Activated T-helper 1 cell treated with anti-CD3 and anti-CD28 coated beads, Interleukin-12 subunit alpha, Interleukin-12 subunit beta, Interleukin-2, Interleukin-4 antibody, amounts not matched to agents 30 ng/mL and 10 ng/mL and 1 ng/mL, durations not matched to agents 14 hours and 24 hours and 36 hours (primary cell): ENCODE measurements at regions not wholly inside any gene's neighbourhood (a gene's known extent, or its start where the extent isn't known, plus 50 kb on each side); places are given as distances from the start of the nearest gene placed in this dataset.

Source experiments
- DNase-seq: peaks from one replicate; pipeline ENCODE4 v3.0.0; 2021; ENCODE audit warnings: low spot score
- H3K27ac Mint-ChIP-seq: one replicate; pipeline ENCODE4 v1.8.0; 2021; ENCODE audit warnings: mild to moderate bottlenecking, mixed read lengths
- H3K27me3 Mint-ChIP-seq: one replicate; pipeline ENCODE4 v1.8.0; 2022; ENCODE audit warnings: mild to moderate bottlenecking, moderate library complexity, mixed read lengths; ENCODE audit not compliant: insufficient read depth
- H3K36me3 Mint-ChIP-seq: one replicate; pipeline ENCODE4 v1.8.0; 2021; ENCODE audit warnings: low read depth, mixed read lengths
- H3K4me1 Mint-ChIP-seq: one replicate; pipeline ENCODE4 v1.8.0; 2021; ENCODE audit warnings: low read depth, mixed read lengths
- H3K4me3 Mint-ChIP-seq: one replicate; pipeline ENCODE4 v1.8.0; 2021; ENCODE audit warnings: mild to moderate bottlenecking, moderate library complexity, mixed read lengths
- H3K9me3 Mint-ChIP-seq: one replicate; pipeline ENCODE4 v1.8.0; 2021; ENCODE audit warnings: mixed read lengths
- intact Hi-C: fragments of 100-400 bp; cut with micrococcal nuclease; formaldehyde crosslinking; loops from one replicate; pipeline ENCODE4 v1.15.1; 2024

- Mint-ChIP-seq H3K4me3 (no peak overlapping the region), H3K36me3 (no peaks in the 10 kb centered on the region), H3K27me3 (peaks cover 28% of the 10 kb centered on the region), H3K27ac (no peak overlapping the region), H3K4me1 (peaks cover 5% of the 10 kb centered on the region), H3K9me3 (no peaks in the 10 kb centered on the region)
- no peak for DNase-seq
- intact Hi-C loops: no loop called here
Observed at GRCh38 chr6:159118924-159119323, 50.3 kb upstream of the FNDC1 start.

- Mint-ChIP-seq H3K4me3 (no peak overlapping the region), H3K27me3 (peaks cover 16% of the 10 kb centered on the region), H3K4me1 (peaks cover 5% of the 10 kb centered on the region), H3K36me3 (no peaks in the 10 kb centered on the region), H3K27ac (peak overlapping the region; percentile 29), H3K9me3 (no peaks in the 10 kb centered on the region)
- no peak for DNase-seq
- intact Hi-C loops: no loop called here
Observed at GRCh38 chr6:159117563-159117962, 51.6 kb upstream of the FNDC1 start.

- Mint-ChIP-seq H3K9me3 (no peaks in the 10 kb centered on the region), H3K4me1 (peaks cover 5% of the 10 kb centered on the region), H3K4me3 (no peak overlapping the region), H3K27me3 (peaks cover 12% of the 10 kb centered on the region), H3K27ac (no peak overlapping the region), H3K36me3 (no peaks in the 10 kb centered on the region)
- no peak for DNase-seq
- intact Hi-C loops: no loop called here
Observed at GRCh38 chr6:159117046-159117445, 52.2 kb upstream of the FNDC1 start.

- intact Hi-C loops: no loop called here
- DNase-seq: no peak
- Mint-ChIP-seq H3K36me3 (no peaks in the 10 kb centered on the region), H3K4me1 (peaks cover 5% of the 10 kb centered on the region), H3K27me3 (peaks cover 12% of the 10 kb centered on the region), H3K27ac (no peak overlapping the region), H3K9me3 (no peaks in the 10 kb centered on the region), H3K4me3 (no peak overlapping the region)
Observed at GRCh38 chr6:159116343-159116742, 52.9 kb upstream of the FNDC1 start.

GRCh38 chr6:159114569-159114968, 54.6 kb upstream of the FNDC1 start:
- intact Hi-C loops: no loop called here
- no peaks in the 10 kb centered on the region for H3K9me3 Mint-ChIP-seq
- H3K27ac Mint-ChIP-seq: no peak overlapping the region
- no peaks in the 10 kb centered on the region for H3K36me3 Mint-ChIP-seq
- peaks cover 16% of the 10 kb centered on the region for H3K4me1 Mint-ChIP-seq
- no peak for DNase-seq
- no peak overlapping the region for H3K4me3 Mint-ChIP-seq
- H3K27me3 Mint-ChIP-seq: peaks cover 12% of the 10 kb centered on the region

- Mint-ChIP-seq H3K4me1 (peaks cover 21% of the 10 kb centered on the region), H3K27me3 (peaks cover 12% of the 10 kb centered on the region), H3K4me3 (no peak overlapping the region), H3K9me3 (no peaks in the 10 kb centered on the region), H3K27ac (no peak overlapping the region), H3K36me3 (no peaks in the 10 kb centered on the region)
- DNase-seq: no peak
- intact Hi-C loops: no loop called here
Observed at GRCh38 chr6:159113223-159113622, 56.0 kb upstream of the FNDC1 start.

- Mint-ChIP-seq H3K4me3 (no peak overlapping the region), H3K27me3 (peaks cover 10% of the 10 kb centered on the region), H3K4me1 (peaks cover 26% of the 10 kb centered on the region), H3K9me3 (no peaks in the 10 kb centered on the region), H3K36me3 (no peaks in the 10 kb centered on the region), H3K27ac (no peak overlapping the region)
- no peak for DNase-seq
- intact Hi-C loops: no loop called here
Observed at GRCh38 chr6:159112714-159113113, 56.5 kb upstream of the FNDC1 start.

GRCh38 chr6:159110748-159111147, 58.5 kb upstream of the FNDC1 start:
- intact Hi-C loops: loop anchor here (1.0 kb wide), 1 partner anchor 102 kb away; no protein-coding TSS in a partner anchor
- Mint-ChIP-seq H3K9me3 (no peaks in the 10 kb centered on the region), H3K27ac (no peak overlapping the region), H3K27me3 (peaks cover 7% of the 10 kb centered on the region), H3K36me3 (no peaks in the 10 kb centered on the region), H3K4me3 (no peak overlapping the region), H3K4me1 (peaks cover 46% of the 10 kb centered on the region)
- DNase-seq: no peak

GRCh38 chr6:159110013-159110412, 59.2 kb upstream of the FNDC1 start:
- H3K9me3 Mint-ChIP-seq: no peaks in the 10 kb centered on the region
- peaks cover 4% of the 10 kb centered on the region for H3K27me3 Mint-ChIP-seq
- peaks cover 47% of the 10 kb centered on the region for H3K4me1 Mint-ChIP-seq
- intact Hi-C loops: loop anchor here (1.0 kb wide), 1 partner anchor 102 kb away; no protein-coding TSS in a partner anchor
- H3K27ac Mint-ChIP-seq: no peak overlapping the region
- DNase-seq: no peak
- H3K4me3 Mint-ChIP-seq: no peak overlapping the region
- H3K36me3 Mint-ChIP-seq: no peaks in the 10 kb centered on the region

- no peak overlapping the region for H3K4me3 Mint-ChIP-seq
- intact Hi-C loops: loop anchor here (5.0 to 10.0 kb wide), 3 partner anchors 255 to 683 kb away; partner anchors contain the start of gene MRPL18
- H3K36me3 Mint-ChIP-seq: no peaks in the 10 kb centered on the region
- H3K27me3 Mint-ChIP-seq: no peaks in the 10 kb centered on the region
- H3K4me1 Mint-ChIP-seq: peaks cover 53% of the 10 kb centered on the region
- no peaks in the 10 kb centered on the region for H3K9me3 Mint-ChIP-seq
- DNase-seq: no peak
- H3K27ac Mint-ChIP-seq: no peak overlapping the region
Observed at GRCh38 chr6:159109391-159109790, 59.8 kb upstream of the FNDC1 start.

GRCh38 chr6:159108426-159108985, 60.7 kb upstream of the FNDC1 start:
- Mint-ChIP-seq H3K36me3 (no peaks in the 10 kb centered on the region), H3K27ac (no peak overlapping the region), H3K4me3 (no peak overlapping the region), H3K9me3 (no peaks in the 10 kb centered on the region), H3K4me1 (peaks cover 62% of the 10 kb centered on the region), H3K27me3 (no peaks in the 10 kb centered on the region)
- no peak for DNase-seq
- intact Hi-C loops: loop anchor here (5.0 to 10.0 kb wide), 3 partner anchors 254 to 684 kb away; partner anchors contain the start of gene MRPL18

GRCh38 chr6:159107451-159108260, 61.5 kb upstream of the FNDC1 start:
- Mint-ChIP-seq H3K27me3 (no peaks in the 10 kb centered on the region), H3K4me1 (peaks cover 71% of the 10 kb centered on the region), H3K36me3 (no peaks in the 10 kb centered on the region), H3K9me3 (no peaks in the 10 kb centered on the region), H3K27ac (peak overlapping the region; percentile 90), H3K4me3 (peak overlapping the region; percentile 76)
- intact Hi-C loops: loop anchor here (2.0 to 10.0 kb wide), 4 partner anchors 253 to 685 kb away; partner anchors contain the start of genes EZR and MRPL18
- DNase-seq: peak; percentile 18

- intact Hi-C loops: loop anchor here (1.0 to 10.0 kb wide), 5 partner anchors 8 to 686 kb away; partner anchors contain the start of genes EZR and MRPL18
- peak overlapping the region; percentile 76 for H3K4me3 Mint-ChIP-seq
- peaks cover 80% of the 10 kb centered on the region for H3K4me1 Mint-ChIP-seq
- peak; percentile 88 for DNase-seq
- H3K27me3 Mint-ChIP-seq: no peaks in the 10 kb centered on the region
- no peaks in the 10 kb centered on the region for H3K9me3 Mint-ChIP-seq
- H3K36me3 Mint-ChIP-seq: no peaks in the 10 kb centered on the region
- H3K27ac Mint-ChIP-seq: peak overlapping the region; percentile 90
Observed at GRCh38 chr6:159106627-159107241, 61.9 kb upstream of the TAGAP start.
